GM19395 (cell line): ENCODE measurements at regions not wholly inside any gene's neighbourhood (a gene's known extent, or its start where the extent isn't known, plus 50 kb on each side); places are given as distances from the start of the nearest gene placed in this dataset.

ENCODE experiments used
- ATAC-seq: cut with Tn5 transposase; IDR thresholded peaks from one replicate; pipeline ENCODE4 v1.9.1; 2021; ENCODE audit warnings: mild to moderate bottlenecking, moderate library complexity; ENCODE audit not compliant: unreplicated experiment

GRCh38 chr3:64766440-64766839, 78.6 kb upstream of the ADAMTS9 start:
- ATAC-seq: no peak

- ATAC-seq: no peak
These were observed 78.1 kb upstream of the ADAMTS9 start for GRCh38 chr3:64765947-64766346.

GRCh38 chr3:64764386-64764929, 76.7 kb upstream of the ADAMTS9 start:
- no peak for ATAC-seq

- ATAC-seq: no peak
These were observed 76.2 kb upstream of the ADAMTS9 start for GRCh38 chr3:64763980-64764379.

GRCh38 chr3:64761729-64762128, 73.9 kb upstream of the ADAMTS9 start:
- ATAC-seq: no peak

- ATAC-seq: no peak
These were observed 72.5 kb upstream of the ADAMTS9 start for GRCh38 chr3:64760258-64760657.

- no peak for ATAC-seq
These were observed 72.0 kb upstream of the ADAMTS9 start for GRCh38 chr3:64759811-64760210.

- no peak for ATAC-seq
These were observed 68.7 kb upstream of the ADAMTS9 start for GRCh38 chr3:64756398-64756986.

GRCh38 chr3:64748244-64748904, 60.6 kb upstream of the ADAMTS9 start:
- no peak for ATAC-seq

GRCh38 chr3:64747679-64748078, 59.9 kb upstream of the ADAMTS9 start:
- ATAC-seq: no peak

GRCh38 chr3:64743887-64744243, 56.1 kb upstream of the ADAMTS9 start:
- ATAC-seq: no peak

GRCh38 chr3:64743156-64743886, 55.5 kb upstream of the ADAMTS9 start:
- ATAC-seq: no peak

GRCh38 chr3:64741341-64741740, 53.5 kb upstream of the ADAMTS9 start:
- no peak for ATAC-seq

GRCh38 chr3:64739971-64740631, 52.3 kb upstream of the ADAMTS9 start:
- no peak for ATAC-seq
